Fibroblast of villous mesenchyme (primary cell): ENCODE measurements at regions not wholly inside any gene's neighbourhood (a gene's known extent, or its start where the extent isn't known, plus 50 kb on each side); places are given as distances from the start of the nearest gene placed in this dataset.
"Not testable (repeated sequence)": the region's sequence is repeated elsewhere in the genome, so short reads cannot be mapped to it uniquely, and the experiment has no call there.

Experiments
- DNase-seq: peaks from one replicate; pipeline ENCODE4 v3.0.0-alpha.2; 2010; ENCODE audit warnings: low read depth
- H3K4me3 ChIP-seq: 2 replicates; pipeline ENCODE4 v1.5.1; 2011; ENCODE audit warnings: low read depth, mild to moderate bottlenecking, low read length
- TF ChIP-seq, protein P1 (sequence below): IDR thresholded peaks from 2 replicates; pipeline ENCODE4 v1.5.1; 2012; ENCODE audit warnings: low read depth, mild to moderate bottlenecking, low read length; ENCODE audit not compliant: insufficient read depth

DNA sequence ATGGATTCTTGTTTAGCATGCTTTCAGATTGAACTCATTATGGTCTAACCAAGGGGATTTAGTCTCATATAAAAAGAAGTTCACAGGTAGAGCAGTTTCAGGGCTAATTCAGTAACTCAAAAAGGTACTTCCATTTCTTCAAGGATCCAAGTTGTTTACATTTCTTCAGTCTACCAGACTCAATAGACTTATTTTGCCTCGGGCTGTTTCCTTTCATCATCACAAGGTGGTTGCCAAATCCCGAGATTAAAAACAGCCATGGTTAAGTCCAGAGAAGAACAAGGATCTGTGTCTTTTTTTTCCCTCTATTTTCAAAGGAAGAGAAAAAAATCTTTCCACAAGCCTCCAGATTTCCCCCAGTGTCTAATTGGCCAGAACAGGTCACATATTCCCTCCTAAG, 69.8 kb upstream of the SNX9 start:
- DNase-seq = peak; percentile 85
- no peak overlapping the region for H3K4me3 ChIP-seq

DNA sequence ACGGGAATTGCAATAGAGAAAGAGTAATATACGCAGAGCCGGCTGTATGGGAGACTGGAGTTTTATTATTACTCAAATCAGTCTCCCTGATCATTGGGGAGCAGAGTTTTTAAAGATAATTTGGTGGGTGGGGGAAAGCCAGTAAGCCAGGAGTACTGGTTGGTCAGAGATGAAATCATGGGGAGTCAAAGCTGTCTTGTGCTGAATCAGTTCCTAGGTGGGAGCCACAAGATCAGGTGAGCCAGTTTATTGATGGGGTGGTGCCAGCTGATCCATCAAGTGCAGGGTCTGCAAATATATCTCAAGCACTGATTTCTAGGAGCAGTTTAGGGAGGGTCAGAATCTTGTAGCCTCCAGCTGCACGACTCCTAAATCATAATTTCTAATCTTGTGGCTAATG, 69.2 kb upstream of the SNX9 start:
- not testable (repeated sequence) for DNase-seq, H3K4me3 ChIP-seq

More for the DNA sequence above, 69.8 kb upstream of the SNX9 start:
- TF ChIP-seq, protein P1, sequence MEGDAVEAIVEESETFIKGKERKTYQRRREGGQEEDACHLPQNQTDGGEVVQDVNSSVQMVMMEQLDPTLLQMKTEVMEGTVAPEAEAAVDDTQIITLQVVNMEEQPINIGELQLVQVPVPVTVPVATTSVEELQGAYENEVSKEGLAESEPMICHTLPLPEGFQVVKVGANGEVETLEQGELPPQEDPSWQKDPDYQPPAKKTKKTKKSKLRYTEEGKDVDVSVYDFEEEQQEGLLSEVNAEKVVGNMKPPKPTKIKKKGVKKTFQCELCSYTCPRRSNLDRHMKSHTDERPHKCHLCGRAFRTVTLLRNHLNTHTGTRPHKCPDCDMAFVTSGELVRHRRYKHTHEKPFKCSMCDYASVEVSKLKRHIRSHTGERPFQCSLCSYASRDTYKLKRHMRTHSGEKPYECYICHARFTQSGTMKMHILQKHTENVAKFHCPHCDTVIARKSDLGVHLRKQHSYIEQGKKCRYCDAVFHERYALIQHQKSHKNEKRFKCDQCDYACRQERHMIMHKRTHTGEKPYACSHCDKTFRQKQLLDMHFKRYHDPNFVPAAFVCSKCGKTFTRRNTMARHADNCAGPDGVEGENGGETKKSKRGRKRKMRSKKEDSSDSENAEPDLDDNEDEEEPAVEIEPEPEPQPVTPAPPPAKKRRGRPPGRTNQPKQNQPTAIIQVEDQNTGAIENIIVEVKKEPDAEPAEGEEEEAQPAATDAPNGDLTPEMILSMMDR = no peak

DNA sequence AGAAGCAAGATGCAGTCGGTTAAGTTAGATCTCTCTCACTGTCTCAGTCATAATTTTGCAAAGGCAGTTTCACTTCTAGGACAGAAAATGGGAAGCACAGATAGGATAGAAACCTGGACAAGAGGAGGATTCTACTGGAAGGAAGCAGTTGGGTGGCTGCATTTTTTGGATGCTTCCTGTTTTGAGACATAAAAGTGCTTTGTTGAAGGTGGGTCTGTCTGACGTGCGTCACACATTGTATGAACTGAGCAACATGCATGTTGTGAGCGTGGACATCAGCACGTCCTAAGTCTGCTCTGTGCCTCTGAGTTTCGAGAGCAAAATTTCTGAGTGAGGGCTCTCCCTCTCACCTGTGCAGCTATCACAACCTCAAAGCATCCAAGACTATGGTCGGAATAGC, 68.7 kb upstream of the SNX9 start:
- TF ChIP-seq, protein P1 = no peak
- DNase-seq = no peak
- no peak overlapping the region for H3K4me3 ChIP-seq

DNA sequence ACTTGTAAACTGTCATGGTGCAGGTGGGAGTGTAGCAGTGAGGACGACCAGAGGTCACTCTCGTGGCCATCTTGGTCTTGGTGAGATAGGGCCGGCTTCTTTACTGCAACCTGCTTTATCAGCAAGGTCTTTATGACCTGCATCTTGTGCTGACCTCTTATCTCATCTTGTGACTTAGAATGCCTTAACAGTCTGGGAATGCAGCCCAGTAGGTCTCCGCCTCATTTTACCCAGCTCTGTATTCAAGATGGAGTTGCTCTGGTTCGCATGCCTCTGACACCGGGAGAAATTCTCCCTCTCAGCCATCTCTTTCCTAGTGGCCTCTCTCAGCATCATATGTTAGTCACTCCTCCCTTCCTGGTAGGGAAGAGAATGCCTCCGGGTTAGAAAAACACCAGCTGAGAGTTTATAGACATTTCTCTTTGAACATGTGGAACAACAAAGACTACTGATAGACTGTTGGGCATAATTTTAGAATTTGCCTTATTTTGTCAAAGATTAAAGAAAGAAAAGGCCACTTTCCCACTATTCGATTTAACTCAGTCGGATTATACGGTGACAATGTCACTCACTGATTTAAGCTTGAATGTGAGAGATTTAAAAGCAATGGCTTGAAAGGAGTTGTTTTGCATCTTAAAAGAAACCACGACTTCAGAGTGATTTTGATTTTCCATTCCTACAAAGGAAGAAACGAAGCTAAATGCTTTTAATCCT, 67.9 kb upstream of the SNX9 start:
- no peak overlapping the region for H3K4me3 ChIP-seq
- TF ChIP-seq, protein P1 = no peak
- peak; percentile 37 for DNase-seq

DNA sequence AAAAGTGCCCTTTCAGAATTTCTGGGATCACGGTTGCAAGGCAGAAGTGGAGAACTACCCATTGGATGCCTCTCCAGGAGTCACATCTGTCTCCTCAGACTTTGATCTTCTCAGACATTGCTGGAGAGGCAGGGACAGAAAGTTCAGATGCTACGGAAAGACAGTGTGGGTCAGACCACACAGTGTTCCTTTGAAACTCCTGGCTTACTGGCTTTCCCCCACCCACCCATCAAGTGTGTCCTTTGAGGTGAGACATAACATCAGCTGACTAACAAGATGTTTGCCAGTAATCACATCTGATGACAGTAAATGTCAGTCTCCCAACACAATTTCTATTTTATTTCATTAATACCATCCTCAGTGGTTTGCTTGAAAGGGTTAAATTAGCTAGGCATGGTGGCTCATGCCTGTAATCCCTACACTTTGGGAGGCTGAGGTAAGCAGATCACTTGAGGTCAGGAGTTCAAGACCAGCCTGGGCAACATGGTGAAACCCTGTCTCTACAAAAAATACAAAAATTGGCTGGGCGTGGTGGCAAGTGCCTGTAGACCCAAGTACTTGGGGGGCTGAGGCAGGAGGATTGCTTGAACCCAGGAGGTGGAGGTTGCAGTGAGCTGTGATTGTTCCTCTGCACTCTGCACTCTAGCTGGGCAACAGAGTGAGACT, 67.2 kb upstream of the SNX9 start:
- H3K4me3 ChIP-seq = no peak overlapping the region
- no peak for DNase-seq
- TF ChIP-seq, protein P1 = no peak

DNA sequence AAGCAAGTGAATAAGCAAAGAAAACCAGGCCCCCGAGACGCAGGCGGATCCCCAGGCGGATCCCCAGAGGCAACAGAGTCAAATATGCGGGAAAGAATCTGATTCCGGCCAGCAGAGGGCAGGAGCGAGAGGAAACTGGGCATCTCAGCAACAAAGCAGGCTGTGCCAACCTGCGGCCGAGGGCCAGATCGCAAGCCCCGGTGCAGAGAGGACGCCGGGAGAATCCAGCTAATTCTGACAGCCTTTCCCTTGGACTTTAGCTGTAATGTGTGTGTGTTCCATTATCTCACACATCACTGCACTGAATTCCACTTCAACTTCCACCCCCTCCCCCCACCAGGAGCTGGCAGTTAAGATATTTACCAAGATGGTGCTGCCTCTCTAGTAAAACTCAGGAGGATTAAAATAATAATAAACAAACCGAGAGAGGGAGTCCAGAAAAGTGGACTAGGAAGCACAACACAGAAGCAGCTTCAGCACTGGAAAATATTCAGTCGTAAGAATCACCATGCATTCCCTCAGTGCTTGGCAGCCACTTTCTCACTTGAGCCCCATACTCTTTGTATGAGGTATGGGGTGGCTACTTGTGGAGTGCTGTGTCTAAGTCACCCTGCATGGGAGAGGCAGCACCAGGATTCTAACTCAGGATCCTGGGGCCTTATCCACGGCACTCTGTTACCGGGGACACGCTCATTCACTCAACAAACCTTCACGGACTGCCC, 66.2 kb upstream of the SNX9 start:
- DNase-seq = peak; percentile 82
- TF ChIP-seq, protein P1 = peak; percentile 78
- no peak overlapping the region for H3K4me3 ChIP-seq
